GM12891 (cell line): ENCODE measurements at regions not wholly inside any gene's neighbourhood (a gene's known extent, or its start where the extent isn't known, plus 50 kb on each side); places are given as distances from the start of the nearest gene placed in this dataset.

ENCODE experiments used
- POLR2A ChIP-seq: IDR thresholded peaks from 2 replicates; pipeline ENCODE4 v1.6.1; 2011; ENCODE audit warnings: low read depth, low read length, control low read depth
- POLR2AphosphoS5 ChIP-seq: IDR thresholded peaks from 2 replicates; pipeline ENCODE4 v1.6.1; 2011; ENCODE audit warnings: low read depth, low read length, control low read depth
- POU2F2 ChIP-seq: IDR thresholded peaks from 2 replicates; pipeline ENCODE4 v1.6.1; 2011; ENCODE audit warnings: low read depth, mild to moderate bottlenecking, control low read depth, low read length, moderate library complexity

- TF ChIP-seq POLR2A (no peak), POU2F2 (no peak), POLR2AphosphoS5 (no peak)
Measured at GRCh38 chr4:187128976-187129375, 405.3 kb upstream of the FAT1 start.
